Stimulated activated CD8-positive, alpha-beta memory T cell treated with anti-CD3 and anti-CD28 coated beads, Interleukin-7, amount 100 ng/mL, for 4 hours (primary cell): ENCODE measurements at regions not wholly inside any gene's neighbourhood (a gene's known extent, or its start where the extent isn't known, plus 50 kb on each side); places are given as distances from the start of the nearest gene placed in this dataset.

ENCODE experiments used
- DNase-seq, 2 donors: peaks; one replicate each; pipeline ENCODE4 v3.0.0-alpha.2; 2020; ENCODE audit warnings: low read depth in 2 of 2

GRCh38 chr16:73226675-73227074, 178.7 kb upstream of the ZFHX3 start:
- DNase-seq: no peak

GRCh38 chr16:73225983-73226382, 178.1 kb upstream of the ZFHX3 start:
- no peak for DNase-seq

DNA sequence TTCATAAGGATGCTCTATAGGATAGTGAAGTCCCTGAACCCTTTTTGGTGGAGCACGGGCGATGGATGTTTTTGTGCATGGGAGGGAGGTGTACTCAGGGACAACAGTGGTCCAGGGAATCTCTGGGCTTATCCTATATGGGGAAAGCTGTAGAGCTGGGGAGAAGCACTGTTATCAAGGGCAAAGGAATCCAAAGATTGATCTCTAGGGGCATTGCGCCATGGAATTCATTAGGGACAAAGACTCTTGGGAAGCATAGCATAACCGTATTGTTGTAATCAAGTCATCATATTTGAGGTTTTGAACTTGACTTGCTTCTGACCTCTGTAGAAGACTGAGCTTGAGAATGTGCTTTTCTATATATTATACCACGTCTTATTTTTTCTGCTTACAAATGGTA, 172.9 kb upstream of the ZFHX3 start:
- no peak for DNase-seq

DNA sequence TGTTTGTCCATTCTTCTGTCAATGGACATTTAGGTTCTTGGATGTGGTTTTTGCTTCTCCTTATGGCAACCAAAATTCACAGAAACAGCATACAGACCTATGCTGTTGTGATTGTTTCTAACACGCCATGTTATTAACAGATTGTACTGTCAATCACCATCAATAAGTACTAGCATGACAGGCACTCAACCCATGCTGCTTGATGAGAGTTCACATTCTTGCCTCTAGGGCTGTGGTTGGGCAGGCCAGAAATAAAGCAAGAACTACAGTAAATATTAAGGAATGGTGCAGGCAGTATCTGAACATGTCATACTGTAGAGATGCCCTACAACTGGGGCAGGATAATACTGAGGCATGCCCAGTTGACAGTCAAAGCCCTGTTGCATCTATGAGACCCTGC, 171.2 kb upstream of the ZFHX3 start:
- no peak for DNase-seq

DNA sequence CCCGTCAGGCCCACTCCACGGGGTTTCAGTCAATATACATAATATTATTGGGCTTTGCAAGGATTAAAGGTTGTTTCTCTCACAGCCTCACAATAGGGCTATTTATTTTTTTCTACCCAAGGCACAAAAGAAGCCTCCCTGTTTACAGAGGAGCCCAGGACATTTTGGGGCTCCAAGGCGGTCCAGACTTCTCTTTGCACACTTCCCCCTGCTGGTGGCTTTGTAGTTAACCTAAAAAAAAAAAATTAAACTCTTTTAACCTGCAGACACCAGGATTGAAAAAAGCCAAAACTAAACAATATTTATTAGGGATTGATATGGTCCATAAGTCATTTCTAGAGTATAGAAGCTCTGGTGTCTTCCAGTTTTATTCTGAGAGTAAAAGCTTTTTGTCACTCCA, 169.7 kb upstream of the ZFHX3 start:
- no peak for DNase-seq

GRCh38 chr16:73216932-73217331, 169.0 kb upstream of the ZFHX3 start:
- DNase-seq: no peak

- DNase-seq: no peak
Measured at GRCh38 chr16:73215678-73216377, 167.9 kb upstream of the ZFHX3 start.

DNA sequence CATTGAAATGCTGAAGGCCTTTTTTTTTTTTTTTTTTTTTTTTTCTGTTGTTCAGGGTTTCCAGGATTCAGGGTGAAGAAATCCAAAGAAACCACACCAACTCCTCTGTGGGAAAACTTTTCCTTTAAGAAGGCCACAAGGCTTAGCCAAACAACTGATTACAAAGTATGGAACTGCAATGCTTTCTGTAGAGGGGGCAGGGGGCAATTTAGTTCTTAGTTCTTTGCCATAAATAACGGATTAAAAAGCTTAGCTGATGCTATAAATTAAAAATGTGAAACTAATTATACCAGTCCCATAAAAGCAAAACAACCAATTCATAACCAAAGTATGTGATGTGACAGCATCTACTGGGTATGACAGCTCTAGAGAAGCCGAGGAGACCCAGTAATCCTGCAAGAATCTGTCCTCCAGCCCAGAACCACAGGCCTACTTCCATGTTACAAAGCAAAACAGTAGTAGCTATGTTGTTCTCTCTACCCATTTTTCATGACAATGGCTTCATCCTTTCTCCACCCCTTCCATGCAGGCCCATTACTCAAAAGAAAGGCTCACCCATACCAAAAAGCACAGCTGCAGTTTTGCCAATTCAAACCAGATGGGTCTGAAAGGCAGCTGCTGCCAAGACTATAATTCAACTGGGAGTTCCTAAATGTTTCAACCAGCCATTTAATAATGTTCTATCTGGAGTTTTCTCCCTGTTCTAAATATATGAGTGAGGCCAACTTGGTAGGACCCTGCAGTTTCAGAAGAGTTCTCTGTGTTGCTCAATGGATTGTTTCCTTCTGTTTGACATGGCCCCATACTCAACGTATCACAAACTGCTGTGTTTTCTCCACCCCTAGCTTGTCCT, 167.1 kb upstream of the ZFHX3 start:
- DNase-seq: no peak

DNA sequence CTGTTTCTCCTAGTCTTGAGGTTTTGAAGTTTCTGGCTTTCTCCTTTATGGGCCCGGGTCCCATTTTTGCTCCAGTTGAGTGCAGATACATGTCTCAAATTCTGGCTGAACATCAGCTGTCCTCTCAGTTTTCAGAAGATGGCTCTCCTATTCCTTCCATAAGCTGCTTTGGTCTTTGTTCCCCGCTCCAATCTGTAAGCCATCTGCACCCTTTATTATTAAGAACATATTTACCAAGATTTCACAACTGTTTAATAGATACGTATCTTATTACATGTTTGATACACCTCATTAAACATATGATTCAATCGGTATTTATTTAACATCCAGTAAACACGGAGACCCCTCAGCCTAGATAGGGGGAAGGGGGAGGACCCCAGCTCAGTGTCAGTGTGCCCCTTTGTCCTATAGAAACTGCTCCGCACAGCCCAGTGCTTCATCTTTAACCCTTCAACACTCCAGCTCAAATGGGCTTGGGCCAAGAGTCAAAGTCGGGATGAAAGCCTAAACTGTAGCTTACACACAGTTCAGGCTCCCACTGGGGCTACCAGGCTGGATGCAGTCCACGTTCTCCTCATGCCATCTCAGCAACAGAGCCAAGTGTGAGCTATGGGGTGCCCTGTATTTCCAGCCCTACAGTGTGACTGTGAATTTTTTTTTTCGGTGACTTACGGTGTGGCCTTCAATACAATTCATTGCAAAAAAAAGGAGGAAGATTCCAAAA, 166.0 kb upstream of the ZFHX3 start:
- DNase-seq: no peak

DNA sequence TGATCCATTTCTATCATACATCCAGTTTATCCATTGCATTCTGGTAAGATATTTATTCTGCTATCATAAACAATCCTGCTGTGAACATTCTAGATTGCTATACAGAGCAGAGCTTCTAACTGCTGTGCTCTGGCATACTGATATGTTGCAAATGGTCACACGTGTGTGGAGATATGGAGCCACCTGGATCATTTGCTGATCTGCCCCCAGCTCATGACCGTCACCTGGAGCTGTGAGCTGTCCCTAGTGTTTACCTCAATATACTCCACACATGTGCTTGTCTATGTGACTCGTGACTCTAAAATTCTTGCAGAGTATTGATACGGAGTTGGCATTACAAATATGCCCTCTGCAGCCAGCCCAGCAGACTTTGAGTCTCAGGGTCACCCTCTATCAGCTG, 164.5 kb upstream of the ZFHX3 start:
- DNase-seq: no peak

- no peak for DNase-seq
Measured at GRCh38 chr16:73210686-73211085, 162.8 kb upstream of the ZFHX3 start.

GRCh38 chr16:73210084-73210483, 162.2 kb upstream of the ZFHX3 start:
- no peak for DNase-seq

- DNase-seq: no peak
Measured at GRCh38 chr16:73209190-73209589, 161.3 kb upstream of the ZFHX3 start.

DNA sequence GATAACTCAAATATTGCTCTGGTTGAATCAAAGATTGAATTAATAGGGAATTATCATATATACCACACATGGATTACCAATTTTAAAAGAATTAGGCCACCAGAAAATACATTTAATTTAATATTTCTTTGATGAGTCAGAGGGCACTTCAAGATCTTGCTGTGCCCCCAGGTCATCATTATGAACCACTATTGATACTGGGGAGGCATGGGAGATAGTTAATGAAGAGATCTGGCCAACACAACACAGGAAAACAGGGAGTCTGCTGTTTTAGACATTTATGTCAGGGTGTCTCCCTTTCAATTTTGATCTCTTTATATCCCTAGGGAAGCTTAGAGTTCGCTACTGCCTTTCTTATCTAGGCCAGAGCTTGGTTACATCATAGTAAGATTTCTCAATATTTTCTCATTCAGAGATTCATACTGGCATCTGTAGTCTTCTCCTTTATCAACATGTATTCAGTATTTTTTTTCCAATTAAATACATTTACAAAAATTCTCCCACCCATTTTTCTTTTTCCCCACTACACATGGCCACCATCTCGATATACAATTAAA, 158.3 kb upstream of the ZFHX3 start:
- no peak for DNase-seq

GRCh38 chr16:73205153-73205886, 157.4 kb upstream of the ZFHX3 start:
- DNase-seq: no peak

GRCh38 chr16:73204359-73205152, 156.6 kb upstream of the ZFHX3 start:
- DNase-seq: no peak

DNA sequence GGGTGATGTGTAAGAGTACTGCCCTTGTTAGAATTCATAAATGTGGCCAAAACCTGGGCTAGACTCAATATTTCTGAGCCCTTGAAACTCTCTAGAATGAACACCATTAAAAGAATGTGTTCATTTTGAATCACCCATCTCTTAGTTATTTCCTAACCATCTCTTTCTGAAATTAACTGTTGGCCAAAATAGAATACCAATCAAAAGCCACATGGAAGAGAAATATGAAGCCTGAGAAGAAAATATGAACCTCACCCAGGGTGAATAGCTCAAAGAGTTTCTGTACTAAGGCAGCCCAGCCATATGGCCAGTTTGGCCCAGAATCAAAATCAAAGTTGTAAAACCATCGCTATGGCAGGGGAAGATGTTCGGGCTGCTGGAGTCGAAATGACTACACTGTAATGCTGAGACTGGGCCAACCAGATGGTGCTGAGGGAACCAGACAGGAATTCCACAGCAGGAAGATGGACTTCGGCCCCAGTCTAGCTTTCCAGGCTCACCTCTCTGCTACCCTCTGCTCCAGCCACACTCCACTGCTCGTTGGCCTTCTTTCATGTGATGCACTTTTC, 154.3 kb upstream of the ZFHX3 start:
- DNase-seq: no peak

- no peak for DNase-seq
Measured at GRCh38 chr16:73199214-73199613, 151.3 kb upstream of the ZFHX3 start.

DNA sequence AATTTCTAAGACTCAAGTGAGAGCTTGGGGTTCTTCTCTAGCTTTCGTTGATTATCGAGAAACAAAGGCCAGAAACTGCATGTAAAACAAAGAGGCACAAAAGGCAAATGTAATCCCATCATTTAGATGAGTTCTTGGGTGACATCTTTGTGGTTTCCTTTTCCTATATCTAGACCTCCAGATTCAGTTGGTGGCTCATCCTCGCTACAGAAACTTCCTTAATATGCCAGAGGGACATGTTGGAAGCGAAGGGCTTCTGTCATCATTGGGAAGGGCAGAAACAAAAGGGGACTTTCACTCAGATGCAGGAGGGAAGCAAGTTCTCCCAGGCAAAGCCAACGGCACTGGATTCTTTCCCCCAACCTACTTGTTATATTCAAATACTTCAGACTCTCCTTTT, 150.6 kb upstream of the ZFHX3 start:
- DNase-seq: no peak

DNA sequence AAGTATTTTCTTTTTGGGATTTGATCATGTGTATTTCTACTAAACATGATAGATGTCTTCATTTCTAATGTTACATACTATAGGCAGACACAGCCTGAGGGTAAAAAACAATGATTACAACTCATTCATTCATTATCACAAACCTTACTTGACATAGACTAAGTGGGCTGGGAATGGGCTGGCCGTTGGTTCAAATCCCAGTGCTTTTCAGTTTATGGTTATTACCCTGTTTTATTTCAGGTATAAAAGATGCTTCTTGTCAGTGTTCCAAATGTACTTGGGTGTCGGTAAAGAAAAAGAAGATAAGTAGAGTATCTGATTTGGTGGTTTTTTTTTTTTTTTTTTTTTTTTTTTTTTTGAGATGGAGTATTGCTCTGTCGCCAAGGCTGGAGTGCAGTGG, 149.7 kb upstream of the ZFHX3 start:
- DNase-seq: no peak
